H9 (cell line): ENCODE measurements at regions not wholly inside any gene's neighbourhood (a gene's known extent, or its start where the extent isn't known, plus 50 kb on each side); places are given as distances from the start of the nearest gene placed in this dataset.

Experiments used
- DNase-seq: peaks from one replicate; pipeline ENCODE4 v3.0.0-alpha.2; 2017
- H2AFZ ChIP-seq: one replicate; pipeline ENCODE4 v1.6.1; 2013; ENCODE audit warnings: mild to moderate bottlenecking, low read length, control low read depth, moderate library complexity
- H2AK5ac ChIP-seq: 2 replicates; pipeline ENCODE4 v1.6.1; 2013; ENCODE audit warnings: low read length, control low read depth, mixed read lengths; ENCODE audit not compliant: insufficient read length
- H2BK120ac ChIP-seq: one replicate; pipeline ENCODE4 v1.6.1; 2013; ENCODE audit warnings: low read depth, mild to moderate bottlenecking, low read length, control low read depth, inconsistent platforms; ENCODE audit not compliant: poor library complexity, severe bottlenecking
- H2BK12ac ChIP-seq: 2 replicates; pipeline ENCODE4 v1.6.1; 2013; ENCODE audit warnings: low read length, control low read depth, mixed read lengths, low read depth; ENCODE audit not compliant: insufficient read length
- H2BK15ac ChIP-seq: 2 replicates; pipeline ENCODE4 v1.6.1; 2013; ENCODE audit warnings: low read depth, low read length, control low read depth
- H2BK20ac ChIP-seq: one replicate; pipeline ENCODE4 v1.6.1; 2013; ENCODE audit warnings: low read depth, mild to moderate bottlenecking, low read length, control low read depth, inconsistent platforms; ENCODE audit not compliant: poor library complexity, severe bottlenecking
- H2BK5ac ChIP-seq: 2 replicates; pipeline ENCODE4 v1.6.1; 2013; ENCODE audit warnings: low read length, control low read depth, mixed read lengths; ENCODE audit not compliant: insufficient read length
- H3K14ac ChIP-seq: 2 replicates; pipeline ENCODE4 v1.6.1; 2013; ENCODE audit warnings: low read length, control low read depth; ENCODE audit not compliant: insufficient read depth
- H3K18ac ChIP-seq: 2 replicates; pipeline ENCODE4 v1.6.1; 2013; ENCODE audit warnings: low read depth, mild to moderate bottlenecking, mixed read lengths, low read length, control low read depth; ENCODE audit not compliant: insufficient read length
- H3K23ac ChIP-seq: 2 replicates; pipeline ENCODE4 v1.6.1; 2013; ENCODE audit warnings: low read length, control low read depth, mixed read lengths, low read depth; ENCODE audit not compliant: insufficient read length
- H3K23me2 ChIP-seq: 2 replicates; pipeline ENCODE4 v1.6.1; 2013; ENCODE audit warnings: low read depth, mild to moderate bottlenecking, mixed read lengths, low read length, control low read depth; ENCODE audit not compliant: insufficient read length, poor library complexity, severe bottlenecking
- H3K27ac ChIP-seq: 2 replicates; pipeline ENCODE4 v1.5.1; 2013; ENCODE audit warnings: low read length, control low read depth, mixed read lengths, low read depth; ENCODE audit not compliant: insufficient read length
- H3K27me3 ChIP-seq: 2 replicates; pipeline ENCODE4 v1.6.1; 2013; ENCODE audit warnings: low read length, control low read depth, inconsistent platforms; ENCODE audit not compliant: insufficient read depth
- H3K4ac ChIP-seq: 2 replicates; pipeline ENCODE4 v1.6.1; 2013; ENCODE audit warnings: low read depth, mild to moderate bottlenecking, control low read depth, inconsistent platforms, low read length, moderate library complexity
- H3K4me1 ChIP-seq: 2 replicates; pipeline ENCODE4 v1.6.1; 2013; ENCODE audit warnings: low read length, control low read depth, inconsistent platforms; ENCODE audit not compliant: insufficient read depth
- H3K4me2 ChIP-seq: 2 replicates; pipeline ENCODE4 v1.6.1; 2013; ENCODE audit warnings: low read length, control low read depth, mixed read lengths; ENCODE audit not compliant: insufficient read length, insufficient read depth
- H3K56ac ChIP-seq: 2 replicates; pipeline ENCODE4 v1.6.1; 2013; ENCODE audit warnings: low read depth, mild to moderate bottlenecking, mixed read lengths, low read length, control low read depth; ENCODE audit not compliant: insufficient read length
- H3K79me1 ChIP-seq: 2 replicates; pipeline ENCODE4 v1.6.1; 2013; ENCODE audit warnings: low read depth, mild to moderate bottlenecking, moderate library complexity, low read length, control low read depth, inconsistent platforms; ENCODE audit not compliant: insufficient read depth, poor library complexity, severe bottlenecking
- H3K79me2 ChIP-seq: 2 replicates; pipeline ENCODE4 v1.6.1; 2013; ENCODE audit warnings: low read length, control low read depth, inconsistent platforms; ENCODE audit not compliant: insufficient read depth
- H3K9ac ChIP-seq: 2 replicates; pipeline ENCODE4 v1.6.1; 2013; ENCODE audit warnings: low read length, control low read depth, mixed read lengths; ENCODE audit not compliant: insufficient read length; ENCODE audit errors: extremely low read depth
- H3K9me3 ChIP-seq: one replicate; pipeline ENCODE4 v1.6.1; 2013; ENCODE audit warnings: low read depth, low read length, inconsistent platforms; ENCODE audit not compliant: control insufficient read depth
- H3T11ph ChIP-seq: one replicate; pipeline ENCODE4 v1.6.1; 2013; ENCODE audit warnings: mild to moderate bottlenecking, low read length, control low read depth, inconsistent platforms
- H4K20me1 ChIP-seq: one replicate; pipeline ENCODE4 v1.6.1; 2013; ENCODE audit not compliant: control insufficient read depth, insufficient read length, insufficient read depth
- H4K5ac ChIP-seq: 2 replicates; pipeline ENCODE4 v1.6.1; 2013; ENCODE audit warnings: low read depth, mild to moderate bottlenecking, mixed read lengths, low read length, control low read depth; ENCODE audit not compliant: insufficient read length
- H4K8ac ChIP-seq: replicated peaks from 2 replicates; pipeline ENCODE4 v1.6.1; 2013; ENCODE audit warnings: low read length, control low read depth, mixed read lengths, low read depth; ENCODE audit not compliant: insufficient read length
- H4K91ac ChIP-seq: 2 replicates; pipeline ENCODE4 v1.6.1; 2013; ENCODE audit warnings: low read depth, mild to moderate bottlenecking, moderate library complexity, mixed read lengths, low read length, control low read depth; ENCODE audit not compliant: insufficient read length
- H3K27ac Mint-ChIP-seq, 3 experiments: 2 replicates in 2 of 3; 3 replicates in 1 of 3; pipeline ENCODE4 v1.8.0; 2020 to 2021; ENCODE audit warnings: mixed read lengths in 3 of 3, mild to moderate bottlenecking in 1 of 3, moderate library complexity in 1 of 3
- H3K27me3 Mint-ChIP-seq: 2 replicates; pipeline ENCODE4 v1.8.0; 2021; ENCODE audit warnings: low read depth, mild to moderate bottlenecking, moderate library complexity, mixed read lengths
- H3K36me3 Mint-ChIP-seq, 3 experiments: 2 replicates in 2 of 3; 3 replicates in 1 of 3; pipeline ENCODE4 v1.8.0; 2020 to 2021; ENCODE audit warnings: low read depth in 3 of 3, mixed read lengths in 3 of 3; ENCODE audit not compliant: insufficient read depth in 1 of 3
- H3K4me1 Mint-ChIP-seq, 2 experiments: 2 replicates each; pipeline ENCODE4 v1.8.0; 2020; ENCODE audit warnings: mixed read lengths in 2 of 2
- H3K4me3 Mint-ChIP-seq, 2 experiments: 2 replicates in 1 of 2; 3 replicates in 1 of 2; pipeline ENCODE4 v1.8.0; 2020 to 2021; ENCODE audit warnings: mild to moderate bottlenecking in 2 of 2, mixed read lengths in 2 of 2, moderate library complexity in 1 of 2
- H3K9me3 Mint-ChIP-seq, 2 experiments: 2 replicates in 1 of 2; 3 replicates in 1 of 2; pipeline ENCODE4 v1.8.0; 2020; ENCODE audit warnings: mild to moderate bottlenecking in 2 of 2, mixed read lengths in 2 of 2, moderate library complexity in 1 of 2
- CTCF ChIP-seq: fragments of 200-600 bp; sonication (generic); conservative IDR thresholded peaks from 3 replicates; pipeline ENCODE4 v1.8.0; 2021; ENCODE audit warnings: antibody characterized with exemption, mild to moderate bottlenecking
- WGBS: extraction: QIAGEN DNeasy Blood & Tissue Kit; methylation state at CpG from one replicate; pipeline ENCODE4 v1.1.7; 2013; ENCODE audit warnings: missing lambda C conversion rate, low lambda C conversion rate, mixed read lengths; ENCODE audit not compliant: insufficient read length; ENCODE audit errors: extremely low coverage; 5-methylcytosine and 5-hydroxymethylcytosine counted together

- no peak for DNase-seq
- no peaks in the 10 kb centered on the region for H3K9me3 ChIP-seq
- H3K23ac ChIP-seq, result no peak overlapping the region
- H3K79me1 ChIP-seq, result no peaks in the 10 kb centered on the region
- no peak overlapping the region for H4K91ac ChIP-seq
- H3K4me1 ChIP-seq, result peaks cover 7% of the 10 kb centered on the region
- H2AFZ ChIP-seq, result no peak overlapping the region
- H3T11ph ChIP-seq, result no peak overlapping the region
- H3K18ac ChIP-seq, result no peak overlapping the region
- no peaks in the 10 kb centered on the region for H4K20me1 ChIP-seq
- no peak overlapping the region for H2BK12ac ChIP-seq
- no peak overlapping the region for H2BK120ac ChIP-seq
- no peak overlapping the region for H4K8ac ChIP-seq
- Mint-ChIP-seq H3K4me1 (peaks cover 14% of the 10 kb centered on the region in 2 experiments), H3K9me3 (no peaks in the 10 kb centered on the region), H3K4me3 (no peak overlapping the region), H3K27me3 (no peaks in the 10 kb centered on the region), H3K27ac (no peak overlapping the region), H3K36me3 (no peaks in the 10 kb centered on the region)
- no peak overlapping the region for H2AK5ac ChIP-seq
- WGBS, result no CpG with 5 or more reads among the region's 3 CpGs
- no peak overlapping the region for H3K14ac ChIP-seq
- H3K79me2 ChIP-seq, result no peaks in the 10 kb centered on the region
- H3K27ac ChIP-seq, result no peak overlapping the region
- no peak overlapping the region for H3K9ac ChIP-seq
- no peak overlapping the region for H3K4ac ChIP-seq
- H3K56ac ChIP-seq, result no peak overlapping the region
- no peaks in the 10 kb centered on the region for H3K27me3 ChIP-seq
- no peak overlapping the region for H2BK20ac ChIP-seq
- H3K4me2 ChIP-seq, result no peak overlapping the region
- H3K23me2 ChIP-seq, result no peaks in the 10 kb centered on the region
- H2BK5ac ChIP-seq, result no peak overlapping the region
- H4K5ac ChIP-seq, result no peak overlapping the region
- no peak for TF ChIP-seq CTCF
- H2BK15ac ChIP-seq, result no peak overlapping the region
These were observed 199.5 kb downstream of the NUAK1 start for GRCh38 chr12:105939181-105939721.
